ENCODE measurements at regions not wholly inside any gene's neighbourhood (a gene's known extent, or its start where the extent isn't known, plus 50 kb on each side); places are given as distances from the start of the nearest gene placed in this dataset.
A peak's percentile ranks its signal among the peaks of the same experiment; 100 is the strongest.

GRCh38 chr20:10735195-10735949, 61.6 kb upstream of the JAG1 start:
- ChIA-PET CTCF (no interaction called here), POLR2A (ENCODE audit: unreplicated experiment) (no interaction called here)
- H3K27ac ChIP-seq = no peak overlapping the region
- BruUV-seq (replicated peaks) = no TSS peak
- intact Hi-C loops (cut with micrococcal nuclease; ENCODE audit: unreplicated experiment) = no loop called here
- no peak overlapping the region for H2AFZ ChIP-seq
- no peak for DNase-seq
- H3K9me3 ChIP-seq (ENCODE audit: insufficient read depth, low read depth) = 0 out of 2 replicates have a peak, but pooled peaks cover 4% of the 10 kb centered on the region
- no peaks in the 10 kb centered on the region for H4K20me1 ChIP-seq (ENCODE audit: insufficient read depth)
- no peaks in the 10 kb centered on the region for H3K36me3 ChIP-seq (ENCODE audit: low read depth)
- H3K9me2 ChIP-seq (ENCODE audit: insufficient read depth) = no peaks in the 10 kb centered on the region
- no peak overlapping the region for H3K4me3 ChIP-seq
- 0 out of 2 replicates have a peak, but pooled peaks cover 1% of the 10 kb centered on the region for H3K4me1 ChIP-seq (replicated peaks; ENCODE audit: insufficient read depth)
- no peaks in the 10 kb centered on the region for H3K79me2 ChIP-seq (ENCODE audit: low read depth)
- no peak overlapping the region for H3K4me2 ChIP-seq
- TF ChIP-seq, protein P1, sequence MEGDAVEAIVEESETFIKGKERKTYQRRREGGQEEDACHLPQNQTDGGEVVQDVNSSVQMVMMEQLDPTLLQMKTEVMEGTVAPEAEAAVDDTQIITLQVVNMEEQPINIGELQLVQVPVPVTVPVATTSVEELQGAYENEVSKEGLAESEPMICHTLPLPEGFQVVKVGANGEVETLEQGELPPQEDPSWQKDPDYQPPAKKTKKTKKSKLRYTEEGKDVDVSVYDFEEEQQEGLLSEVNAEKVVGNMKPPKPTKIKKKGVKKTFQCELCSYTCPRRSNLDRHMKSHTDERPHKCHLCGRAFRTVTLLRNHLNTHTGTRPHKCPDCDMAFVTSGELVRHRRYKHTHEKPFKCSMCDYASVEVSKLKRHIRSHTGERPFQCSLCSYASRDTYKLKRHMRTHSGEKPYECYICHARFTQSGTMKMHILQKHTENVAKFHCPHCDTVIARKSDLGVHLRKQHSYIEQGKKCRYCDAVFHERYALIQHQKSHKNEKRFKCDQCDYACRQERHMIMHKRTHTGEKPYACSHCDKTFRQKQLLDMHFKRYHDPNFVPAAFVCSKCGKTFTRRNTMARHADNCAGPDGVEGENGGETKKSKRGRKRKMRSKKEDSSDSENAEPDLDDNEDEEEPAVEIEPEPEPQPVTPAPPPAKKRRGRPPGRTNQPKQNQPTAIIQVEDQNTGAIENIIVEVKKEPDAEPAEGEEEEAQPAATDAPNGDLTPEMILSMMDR (conservative IDR thresholded peaks at IDR 0.05) = no peak
- TF ChIP-seq EZH2 (IDR thresholded peaks at IDR 0.05; ENCODE audit: low read depth) = no peak
- H3K27me3 ChIP-seq (ENCODE audit: insufficient read depth, low read depth) = no peaks in the 10 kb centered on the region
- no peaks in the 10 kb centered on the region for H3F3A ChIP-seq (ENCODE audit: insufficient read depth, low read depth)

DNA sequence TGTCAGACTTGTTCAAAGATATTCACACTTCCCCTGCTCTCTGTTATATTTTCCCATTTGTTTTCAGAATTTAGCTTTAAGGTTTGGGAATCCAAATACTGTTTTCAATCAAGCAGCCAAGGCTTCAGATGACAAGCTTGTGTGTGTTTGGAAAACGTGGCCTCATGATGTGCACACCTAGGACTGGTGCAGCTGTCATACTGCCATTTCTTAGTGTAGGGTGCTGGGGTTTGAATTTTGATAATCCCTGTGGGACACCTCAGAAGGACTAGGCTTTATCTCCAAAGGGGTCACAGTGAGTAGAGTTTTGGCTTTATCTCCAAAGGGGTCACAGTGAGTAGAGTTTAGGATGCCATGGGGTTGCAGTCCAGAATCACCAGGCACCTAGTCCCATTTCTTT, 65.3 kb upstream of the JAG1 start:
- H2AFZ ChIP-seq = no peak overlapping the region

GRCh38 chr20:10739566-10739965, 65.8 kb upstream of the JAG1 start:
- Histone ChIP-seq H3K9me2 (ENCODE audit: insufficient read depth) (no peaks in the 10 kb centered on the region), H3F3A (ENCODE audit: insufficient read depth, low read depth) (no peaks in the 10 kb centered on the region), H3K36me3 (ENCODE audit: low read depth) (no peaks in the 10 kb centered on the region), H3K79me2 (ENCODE audit: low read depth) (no peaks in the 10 kb centered on the region), H2AFZ (no peak overlapping the region), H3K4me2 (peak overlapping the region; percentile 28; the same call in 1 of the 2 replicates), H3K9me3 (ENCODE audit: insufficient read depth, low read depth) (no peaks in the 10 kb centered on the region), H3K27ac (no peak overlapping the region), H3K27me3 (ENCODE audit: insufficient read depth, low read depth) (no peaks in the 10 kb centered on the region), H3K4me3 (no peak overlapping the region), H3K4me1 (replicated peaks; ENCODE audit: insufficient read depth) (0 out of 2 replicates have a peak, but pooled peaks cover 11% of the 10 kb centered on the region), H4K20me1 (ENCODE audit: insufficient read depth) (no peaks in the 10 kb centered on the region)
- DNase-seq = peak in 1 of 2 experiments; percentile 32
- TF ChIP-seq EZH2 (IDR thresholded peaks at IDR 0.05; ENCODE audit: low read depth) = no peak
- TF ChIP-seq, protein P1 (conservative IDR thresholded peaks at IDR 0.05) = no peak
- intact Hi-C loops (cut with micrococcal nuclease; ENCODE audit: unreplicated experiment) = no loop called here
- no TSS peak for BruUV-seq (replicated peaks)
- CTCF ChIA-PET = no interaction called here
- POLR2A ChIA-PET (ENCODE audit: unreplicated experiment) = interaction anchor here (0.6 kb wide), 2 partner anchors 503 to 748 kb away, joined by 3 read pairs; no protein-coding TSS in a partner anchor

More for the DNA sequence above, 65.3 kb upstream of the JAG1 start:
- ChIA-PET CTCF (no interaction called here), POLR2A (ENCODE audit: unreplicated experiment) (no interaction called here)
- H3K4me3 ChIP-seq = no peak overlapping the region
- DNase-seq = no peak
- H3K9me2 ChIP-seq (ENCODE audit: insufficient read depth) = no peaks in the 10 kb centered on the region
- H3K9me3 ChIP-seq (ENCODE audit: insufficient read depth, low read depth) = no peaks in the 10 kb centered on the region
- H3K27ac ChIP-seq = no peak overlapping the region
- H3K27me3 ChIP-seq (ENCODE audit: insufficient read depth, low read depth) = no peaks in the 10 kb centered on the region
- intact Hi-C loops (cut with micrococcal nuclease; ENCODE audit: unreplicated experiment) = no loop called here
- H3F3A ChIP-seq (ENCODE audit: insufficient read depth, low read depth) = no peaks in the 10 kb centered on the region
- 0 out of 2 replicates have a peak, but pooled peaks cover 11% of the 10 kb centered on the region for H3K4me1 ChIP-seq (replicated peaks; ENCODE audit: insufficient read depth)
- no peaks in the 10 kb centered on the region for H4K20me1 ChIP-seq (ENCODE audit: insufficient read depth)
- TF ChIP-seq, protein P1 (conservative IDR thresholded peaks at IDR 0.05) = no peak
- no peak for TF ChIP-seq EZH2 (IDR thresholded peaks at IDR 0.05; ENCODE audit: low read depth)
- no peaks in the 10 kb centered on the region for H3K79me2 ChIP-seq (ENCODE audit: low read depth)
- BruUV-seq (replicated peaks) = no TSS peak
- peak overlapping the region; percentile 28; the same call in 1 of the 2 replicates for H3K4me2 ChIP-seq
- H3K36me3 ChIP-seq (ENCODE audit: low read depth) = no peaks in the 10 kb centered on the region
